ENCODE measurements at regions not wholly inside any gene's neighbourhood (a gene's known extent, or its start where the extent isn't known, plus 50 kb on each side); places are given as distances from the start of the nearest gene placed in this dataset.

GRCh38 chr6:115577270-115577669 lies 483.4 kb downstream of the FRK start:
- DNase-seq: no peak
- intact Hi-C loops (cut with micrococcal nuclease): no loop called here
- CTCF ChIA-PET: no interaction called here
- Mint-ChIP-seq H3K27me3 (no peaks in the 10 kb centered on the region), H3K4me3 (no peak overlapping the region), H3K36me3 (ENCODE audit: low read depth) (no peaks in the 10 kb centered on the region), H3K27ac (no peak overlapping the region), H3K4me1 (ENCODE audit: low read depth) (no peaks in the 10 kb centered on the region), H3K9me3 (no peaks in the 10 kb centered on the region)
- POLR2A ChIA-PET: no interaction called here
- TF ChIP-seq CTCF (IDR thresholded peaks at IDR 0.05): no peak
- no peak for ATAC-seq

GRCh38 chr6:115575285-115575684 lies 485.4 kb downstream of the FRK start:
- ChIA-PET CTCF (no interaction called here), POLR2A (no interaction called here)
- Mint-ChIP-seq H3K4me3 (no peak overlapping the region), H3K27me3 (no peaks in the 10 kb centered on the region), H3K4me1 (ENCODE audit: low read depth) (no peaks in the 10 kb centered on the region), H3K36me3 (ENCODE audit: low read depth) (no peaks in the 10 kb centered on the region), H3K27ac (no peak overlapping the region), H3K9me3 (no peaks in the 10 kb centered on the region)
- ATAC-seq: no peak
- DNase-seq: no peak
- intact Hi-C loops (cut with micrococcal nuclease): no loop called here
- TF ChIP-seq CTCF (IDR thresholded peaks at IDR 0.05): no peak

- Mint-ChIP-seq H3K4me3 (no peak overlapping the region), H3K36me3 (ENCODE audit: low read depth) (no peaks in the 10 kb centered on the region), H3K27me3 (no peaks in the 10 kb centered on the region), H3K4me1 (ENCODE audit: low read depth) (no peaks in the 10 kb centered on the region), H3K27ac (no peak overlapping the region), H3K9me3 (no peaks in the 10 kb centered on the region)
- intact Hi-C loops (cut with micrococcal nuclease): no loop called here
- DNase-seq (no peak), ATAC-seq (no peak)
- no peak for TF ChIP-seq CTCF (IDR thresholded peaks at IDR 0.05)
- ChIA-PET POLR2A (no interaction called here), CTCF (no interaction called here)
Observed at GRCh38 chr6:115573861-115574260, 486.8 kb downstream of the FRK start.

- no peak for ATAC-seq
- H3K27ac Mint-ChIP-seq: no peak overlapping the region
- H3K4me1 Mint-ChIP-seq (ENCODE audit: low read depth): no peaks in the 10 kb centered on the region
Observed at GRCh38 chr6:115570331-115570730, 490.4 kb downstream of the FRK start.

GRCh38 chr6:115554060-115554459 lies 506.6 kb downstream of the FRK start:
- ChIA-PET POLR2A (no interaction called here), CTCF (no interaction called here)
- no peak overlapping the region for H3K27ac Mint-ChIP-seq
- H3K36me3 Mint-ChIP-seq (ENCODE audit: low read depth): no peaks in the 10 kb centered on the region
- H3K4me3 Mint-ChIP-seq: no peak overlapping the region
- H3K4me1 Mint-ChIP-seq (ENCODE audit: low read depth): no peaks in the 10 kb centered on the region
- H3K27me3 Mint-ChIP-seq: no peaks in the 10 kb centered on the region
- intact Hi-C loops (cut with micrococcal nuclease): no loop called here
- H3K9me3 Mint-ChIP-seq: no peaks in the 10 kb centered on the region
- no peak for ATAC-seq
- TF ChIP-seq CTCF (IDR thresholded peaks at IDR 0.05): no peak
- no peak for DNase-seq

More at GRCh38 chr6:115570331-115570730, 490.4 kb downstream of the FRK start:
- DNase-seq: no peak
- CTCF ChIA-PET: no interaction called here
- no peaks in the 10 kb centered on the region for H3K27me3 Mint-ChIP-seq
- intact Hi-C loops (cut with micrococcal nuclease): no loop called here
- no peak overlapping the region for H3K4me3 Mint-ChIP-seq
- H3K9me3 Mint-ChIP-seq: no peaks in the 10 kb centered on the region
- TF ChIP-seq CTCF (IDR thresholded peaks at IDR 0.05): no peak
- H3K36me3 Mint-ChIP-seq (ENCODE audit: low read depth): no peaks in the 10 kb centered on the region
- POLR2A ChIA-PET: no interaction called here
